Spinal cord (tissue), 9 donors: ENCODE measurements at regions not wholly inside any gene's neighbourhood (a gene's known extent, or its start where the extent isn't known, plus 50 kb on each side); places are given as distances from the start of the nearest gene placed in this dataset.

Experiments used
- DNase-seq, 6 donors: peaks; one replicate each; pipeline versions ENCODE4 v3.0.0 to v3.0.0-alpha.2; 2013 to 2015; ENCODE audit warnings: low spot score in 6 of 6, low read depth in 4 of 6
- H3K27ac ChIP-seq: one replicate; pipeline ENCODE4 v1.5.1; 2013; ENCODE audit warnings: low read depth, low read length, control low read depth
- H3K27me3 ChIP-seq: one replicate; pipeline ENCODE4 v1.6.1; 2013; ENCODE audit warnings: low read length; ENCODE audit not compliant: control insufficient read depth, insufficient read depth
- H3K36me3 ChIP-seq: one replicate; pipeline ENCODE4 v1.6.1; 2013; ENCODE audit warnings: low read length; ENCODE audit not compliant: control insufficient read depth, insufficient read depth
- H3K4me1 ChIP-seq: one replicate; pipeline ENCODE4 v1.6.1; 2013; ENCODE audit warnings: low read length; ENCODE audit not compliant: control insufficient read depth, insufficient read depth
- H3K4me3 ChIP-seq: one replicate; pipeline ENCODE4 v1.5.1; 2013; ENCODE audit warnings: low read depth, low read length, control low read depth
- H3K9me3 ChIP-seq: one replicate; pipeline ENCODE4 v1.6.1; 2013; ENCODE audit warnings: low read length; ENCODE audit not compliant: control insufficient read depth, insufficient read depth
- WGBS: methylation state at CpG from one replicate; pipeline ENCODE4 v1.1.5; 2013; ENCODE audit warnings: missing lambda C conversion rate; ENCODE audit not compliant: insufficient coverage; 5-methylcytosine and 5-hydroxymethylcytosine counted together
- donor health status: healthy.

DNA sequence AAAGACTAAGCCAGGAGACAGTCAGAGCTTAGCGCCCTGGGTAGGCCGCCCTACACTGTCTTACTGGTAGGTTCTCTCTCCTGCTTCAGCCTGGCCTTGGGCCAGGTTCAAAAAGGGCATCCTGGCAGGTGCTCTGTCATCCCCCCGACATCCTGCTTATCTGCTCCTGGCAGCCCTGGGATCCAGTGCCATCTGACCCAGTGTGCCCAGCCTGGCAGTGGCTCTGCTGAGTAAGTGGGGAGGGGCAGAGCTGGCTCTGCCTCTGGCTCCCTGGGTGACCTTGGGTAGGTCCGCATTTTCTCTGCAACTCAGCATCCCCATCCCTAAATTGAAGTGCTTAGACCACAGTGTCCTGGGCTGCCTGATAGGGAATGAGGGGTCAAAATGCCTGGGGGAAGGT, 549.9 kb downstream of the PTPRU start:
- no peaks in the 10 kb centered on the region for H3K9me3 ChIP-seq
- no peaks in the 10 kb centered on the region for H3K36me3 ChIP-seq
- no peak for DNase-seq
- no peak overlapping the region for H3K4me3 ChIP-seq
- H3K27ac ChIP-seq, result no peak overlapping the region
- H3K27me3 ChIP-seq, result no peaks in the 10 kb centered on the region
- H3K4me1 ChIP-seq, result no peaks in the 10 kb centered on the region
- WGBS, result 84% methylated on average over 3 of the region's 4 CpGs

DNA sequence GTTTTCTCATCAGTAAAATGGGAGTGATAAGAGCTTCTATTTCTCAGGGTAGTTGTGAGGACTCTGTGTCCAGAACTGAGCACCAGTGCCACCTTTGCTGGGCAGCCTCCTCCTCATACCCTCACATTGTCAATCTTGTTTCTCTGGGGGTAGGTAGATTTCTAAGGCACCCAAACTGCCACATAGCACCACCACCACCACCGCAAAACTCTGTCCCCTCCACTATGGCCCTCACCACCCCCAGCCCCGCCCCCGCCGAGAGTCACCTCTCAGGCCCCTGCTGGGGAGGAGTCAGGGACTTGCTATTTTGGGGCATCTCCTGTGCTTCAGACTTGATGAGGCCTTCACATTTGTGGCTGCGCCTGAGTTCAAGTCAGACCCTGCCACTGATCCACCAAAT, 549.2 kb downstream of the PTPRU start:
- Histone ChIP-seq H3K36me3 (no peaks in the 10 kb centered on the region), H3K27me3 (no peaks in the 10 kb centered on the region), H3K27ac (no peak overlapping the region), H3K4me1 (no peaks in the 10 kb centered on the region), H3K9me3 (no peaks in the 10 kb centered on the region), H3K4me3 (no peak overlapping the region)
- 0% methylated on average over 1 of the region's 5 CpGs for WGBS
- no peak for DNase-seq

DNA sequence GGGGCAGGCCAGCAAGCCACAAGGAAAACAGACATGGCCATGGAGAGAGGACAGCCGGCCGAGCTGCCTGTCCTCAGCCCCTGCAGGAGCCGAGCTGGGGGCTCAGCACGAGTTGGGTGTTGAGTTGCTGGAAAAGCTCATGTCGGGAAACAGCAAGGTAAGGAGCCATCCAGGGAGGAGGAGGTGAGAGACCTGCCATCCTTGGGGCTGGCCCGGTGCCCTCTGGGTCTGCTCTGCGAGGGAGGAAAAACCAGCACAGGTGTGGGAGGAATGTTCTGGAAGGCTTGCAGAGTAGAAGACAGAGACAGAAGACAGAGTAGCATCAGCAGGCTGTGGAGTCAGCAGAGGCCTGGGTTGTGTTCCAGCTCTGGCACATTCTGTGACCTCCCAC, 548.8 kb downstream of the PTPRU start:
- Histone ChIP-seq H3K4me3 (no peak overlapping the region), H3K27ac (no peak overlapping the region), H3K9me3 (no peaks in the 10 kb centered on the region), H3K36me3 (no peaks in the 10 kb centered on the region), H3K27me3 (no peaks in the 10 kb centered on the region), H3K4me1 (no peaks in the 10 kb centered on the region)
- WGBS, result 78% methylated on average over 7 of the region's 7 CpGs
- no peak for DNase-seq

DNA sequence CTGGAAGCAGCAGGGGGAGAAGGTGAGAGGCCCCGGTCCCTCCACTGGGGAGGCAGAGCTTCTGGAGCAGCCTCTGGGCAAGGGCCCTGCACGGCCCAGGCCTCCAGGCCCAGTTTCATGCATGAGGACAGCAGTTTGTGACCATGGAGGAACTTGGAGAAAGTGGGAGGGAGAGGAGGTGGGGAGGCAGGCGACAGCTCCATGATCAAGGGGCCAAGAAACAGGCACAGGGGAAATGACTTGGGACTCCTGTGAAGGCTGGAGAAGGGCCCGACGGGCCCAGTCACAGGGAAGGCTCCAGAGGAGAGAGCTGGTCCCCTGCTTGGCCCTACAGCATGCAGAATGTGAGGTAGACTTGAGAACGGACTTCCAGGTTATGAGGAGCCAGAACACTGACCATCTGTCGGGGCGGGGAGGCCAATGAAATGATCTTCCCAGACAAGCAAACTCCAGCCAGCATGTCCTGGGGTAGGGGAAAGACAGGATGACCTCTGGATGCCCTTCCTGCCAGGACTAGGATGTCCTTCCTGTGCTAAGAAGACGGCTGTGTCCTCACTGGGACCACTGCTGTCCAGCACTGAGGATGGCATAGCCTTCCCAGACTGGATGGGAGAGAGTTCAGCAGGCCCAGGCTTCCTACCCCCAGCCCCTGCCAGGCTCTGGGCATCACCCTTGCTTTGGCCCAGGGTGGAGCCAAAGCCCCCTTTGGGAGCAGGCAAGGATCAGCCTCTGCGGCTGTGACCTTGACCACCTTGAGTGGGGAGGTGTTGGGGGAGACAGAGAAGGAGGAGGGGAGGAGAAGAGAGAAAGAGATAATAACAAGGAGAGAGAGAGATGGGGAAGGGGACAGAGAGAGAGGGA, 548.2 kb downstream of the PTPRU start:
- 74% methylated on average over 9 of the region's 10 CpGs for WGBS
- H3K4me1 ChIP-seq, result no peaks in the 10 kb centered on the region
- H3K36me3 ChIP-seq, result no peaks in the 10 kb centered on the region
- no peak for DNase-seq
- H3K27ac ChIP-seq, result no peak overlapping the region
- H3K9me3 ChIP-seq, result no peaks in the 10 kb centered on the region
- no peak overlapping the region for H3K4me3 ChIP-seq
- H3K27me3 ChIP-seq, result no peaks in the 10 kb centered on the region

DNA sequence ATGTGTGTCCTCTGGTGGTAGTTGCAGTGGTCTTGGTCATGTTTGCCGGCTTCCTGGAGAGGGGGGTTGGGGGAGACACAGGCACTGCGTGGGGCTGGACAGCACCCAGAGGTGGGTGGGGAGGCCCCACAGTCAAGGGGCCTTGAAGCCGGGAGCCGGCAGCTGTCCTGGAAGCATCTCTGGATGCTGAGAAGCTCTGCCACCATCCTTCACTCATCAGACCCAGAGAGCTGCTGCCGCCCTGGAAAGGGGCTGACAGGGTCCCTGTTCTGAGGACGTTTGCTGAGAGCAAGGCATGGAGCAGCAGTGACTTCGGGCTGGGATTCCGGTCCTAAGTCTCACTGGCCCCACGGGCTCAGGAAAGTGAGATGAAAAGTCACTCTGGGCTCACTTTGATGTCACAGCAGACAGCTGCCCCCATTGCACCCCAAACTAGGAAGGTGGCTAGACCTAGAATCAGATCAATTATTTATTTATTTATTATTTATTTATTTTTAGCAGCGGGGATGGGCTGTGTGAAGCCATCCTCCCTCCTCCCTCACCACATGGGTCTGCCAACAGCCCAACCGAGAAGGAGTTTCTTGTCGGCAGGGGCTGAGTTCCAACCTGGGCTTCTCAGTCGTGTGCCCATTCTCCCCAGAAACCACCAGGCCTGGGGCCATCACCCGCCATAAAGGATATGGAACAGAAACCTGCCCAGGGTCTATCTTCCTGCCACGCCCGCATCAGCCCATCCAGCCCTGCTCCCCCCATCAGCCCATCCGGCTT, 547.4 kb downstream of the PTPRU start:
- Histone ChIP-seq H3K9me3 (no peaks in the 10 kb centered on the region), H3K4me3 (no peak overlapping the region), H3K27me3 (no peaks in the 10 kb centered on the region), H3K4me1 (no peaks in the 10 kb centered on the region), H3K36me3 (no peaks in the 10 kb centered on the region), H3K27ac (no peak overlapping the region)
- WGBS, result 83% methylated on average over 11 of the region's 17 CpGs
- no peak for DNase-seq

DNA sequence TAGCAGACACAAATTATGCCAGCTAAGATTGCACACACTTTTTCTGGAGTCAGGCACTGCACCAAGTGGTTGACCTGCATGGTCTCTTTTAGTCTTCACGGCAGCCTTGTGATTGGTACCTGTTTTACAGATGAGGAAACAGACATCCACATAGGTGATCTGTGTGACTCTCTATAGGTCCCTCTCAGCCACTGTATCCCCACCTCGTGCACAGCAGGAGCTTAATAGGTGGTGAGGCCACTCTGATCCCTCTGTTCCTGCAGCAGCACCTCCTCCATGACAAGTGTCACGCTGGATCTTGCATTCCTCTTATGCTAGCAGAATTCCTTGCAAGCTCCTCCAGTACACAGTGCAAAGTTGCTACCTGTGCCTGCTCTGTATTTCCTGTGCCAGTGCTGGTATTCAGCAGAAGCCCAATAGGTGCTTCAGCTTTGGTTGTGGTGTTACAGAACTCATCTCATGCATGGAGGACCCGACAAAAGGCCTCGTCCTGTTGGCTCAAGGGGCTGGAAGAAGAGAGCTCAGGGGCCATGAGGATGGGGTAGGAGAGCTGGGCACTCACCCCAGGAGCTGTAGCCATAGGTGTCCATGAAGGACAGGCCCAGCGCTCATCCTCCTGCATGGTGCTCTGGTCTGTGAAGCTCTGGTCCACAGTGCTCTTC, 546.7 kb downstream of the PTPRU start:
- H3K36me3 ChIP-seq, result no peaks in the 10 kb centered on the region
- no peak for DNase-seq
- H3K9me3 ChIP-seq, result no peaks in the 10 kb centered on the region
- H3K27ac ChIP-seq, result no peak overlapping the region
- no peaks in the 10 kb centered on the region for H3K27me3 ChIP-seq
- WGBS, result 83% methylated on average over 6 of the region's 6 CpGs
- no peak overlapping the region for H3K4me3 ChIP-seq
- no peaks in the 10 kb centered on the region for H3K4me1 ChIP-seq

DNA sequence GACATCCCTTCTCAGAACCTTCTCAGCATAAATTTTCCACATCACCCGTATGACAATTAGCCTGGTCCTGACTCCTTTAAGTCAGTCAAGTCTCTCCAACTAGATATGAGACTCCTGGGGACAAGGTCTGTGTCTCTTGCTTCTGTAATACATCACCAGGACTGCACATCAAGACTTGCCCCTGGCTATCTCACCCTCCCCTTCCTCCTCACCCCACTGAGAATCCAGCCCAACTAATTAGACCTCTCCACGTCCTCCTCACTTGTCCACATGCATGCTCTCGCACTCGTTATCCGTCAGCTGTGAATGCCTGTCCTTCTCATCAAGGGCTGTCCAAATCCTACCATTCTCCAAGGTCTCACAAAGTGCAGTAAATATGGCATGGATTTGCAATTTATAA, 542.8 kb downstream of the PTPRU start:
- H3K27ac ChIP-seq, result no peak overlapping the region
- H3K4me3 ChIP-seq, result no peak overlapping the region
- WGBS, result 88% methylated on average over 1 of the region's 5 CpGs
- no peaks in the 10 kb centered on the region for H3K36me3 ChIP-seq
- H3K27me3 ChIP-seq, result no peaks in the 10 kb centered on the region
- DNase-seq, result no peak
- H3K4me1 ChIP-seq, result no peaks in the 10 kb centered on the region
- H3K9me3 ChIP-seq, result peaks cover 2% of the 10 kb centered on the region

DNA sequence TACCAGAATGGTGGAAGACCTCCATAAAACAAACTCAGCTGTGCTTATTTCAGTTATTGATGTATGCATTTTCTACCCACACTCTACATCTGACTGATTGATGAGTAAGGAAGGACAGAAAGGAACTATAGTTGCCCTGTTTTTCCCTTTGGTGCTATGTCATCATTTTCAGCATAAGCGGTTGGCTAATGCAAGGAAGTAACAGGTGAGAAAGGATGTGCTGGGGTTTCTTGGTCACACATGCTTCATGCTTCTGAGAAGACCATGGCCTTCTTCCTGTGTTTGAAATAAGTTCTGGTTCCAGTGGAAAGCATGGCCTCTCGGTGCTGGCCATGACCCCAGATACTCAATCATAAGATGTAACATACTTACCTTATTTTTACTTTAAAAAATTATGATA, 541.2 kb downstream of the PTPRU start:
- no peaks in the 10 kb centered on the region for H3K36me3 ChIP-seq
- H3K4me1 ChIP-seq, result no peaks in the 10 kb centered on the region
- no peak for DNase-seq
- WGBS, result 83% methylated on average over 1 of the region's 2 CpGs
- H3K27ac ChIP-seq, result no peak overlapping the region
- H3K9me3 ChIP-seq, result peaks cover 2% of the 10 kb centered on the region
- no peaks in the 10 kb centered on the region for H3K27me3 ChIP-seq
- H3K4me3 ChIP-seq, result no peak overlapping the region

DNA sequence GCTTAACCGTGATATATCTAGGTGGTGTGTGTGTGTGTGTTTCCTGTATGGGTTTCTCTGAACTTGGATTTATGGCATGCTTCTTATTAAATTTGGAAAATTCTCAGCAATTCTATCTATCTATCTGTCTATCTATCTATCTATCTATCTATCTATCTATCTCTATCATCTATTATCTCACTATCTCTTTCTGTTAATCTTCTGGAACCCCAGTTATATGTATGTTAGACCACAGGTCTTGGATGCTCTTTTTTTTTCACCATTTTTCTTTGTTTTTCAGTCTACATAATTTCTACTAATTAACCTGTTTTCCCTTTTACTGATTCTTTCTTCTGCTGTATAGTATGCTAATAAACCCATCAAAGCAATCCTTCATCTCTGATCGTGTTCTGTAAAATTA, 538.0 kb downstream of the PTPRU start:
- H3K4me1 ChIP-seq, result no peaks in the 10 kb centered on the region
- WGBS, result no CpG with 5 or more reads among the region's 2 CpGs
- DNase-seq, result no peak

More for the DNA sequence above, 538.0 kb downstream of the PTPRU start:
- peaks cover 2% of the 10 kb centered on the region for H3K9me3 ChIP-seq
- H3K27me3 ChIP-seq, result no peaks in the 10 kb centered on the region
- no peaks in the 10 kb centered on the region for H3K36me3 ChIP-seq
- H3K4me3 ChIP-seq, result no peak overlapping the region
- no peak overlapping the region for H3K27ac ChIP-seq
